HCT116 (cell line): ENCODE measurements at regions not wholly inside any gene's neighbourhood (a gene's known extent, or its start where the extent isn't known, plus 50 kb on each side); places are given as distances from the start of the nearest gene placed in this dataset.

ENCODE experiments used
- ATAC-seq: fragments of 200-7000 bp; cut with Tn5 transposase; 2 replicates; pipeline ENCODE4 v1.9.1; 2020; ENCODE audit warnings: mild to moderate bottlenecking, moderate library complexity
- BruUV-seq: library from RNA; stranded (reverse); fragments of 400-500 nt; replicated peaks from 2 replicates; lab custom pipeline; 2021; lab: Mats Ljungman, UMichigan
- CTCF ChIA-PET: fragments of 300-600 bp; sonication (Branson Sonifier 250); formaldehyde crosslinking; loops from one replicate; lab custom pipeline; 2021; ENCODE audit warnings: antibody characterized with exemption; lab: Charles Lee
- POLR2A ChIA-PET: fragments of 300-600, 350-600 bp; sonication (Branson Sonifier 250); formaldehyde crosslinking; loops from one replicate; lab custom pipeline; 2021; ENCODE audit warnings: antibody characterized with exemption; lab: Charles Lee
- RAD21 ChIA-PET, 2 experiments: fragments of 300-600 bp; sonication (Branson Sonifier 250); formaldehyde crosslinking; loops; one replicate each; lab custom pipeline; 2023; ENCODE audit warnings: low total read pairs in 2 of 2; ENCODE audit not compliant: uncharacterized antibody in 2 of 2, unreplicated experiment in 2 of 2, low non-redundant PET in 1 of 2; lab: Charles Lee
- DNase-seq: peaks from one replicate; pipeline ENCODE4 v3.0.0-alpha.2; 2010; ENCODE audit warnings: low read depth, low spot score
- H2AFZ ChIP-seq: fragments of 200-600 bp; shearing (Covaris generic), sonication (generic); 2 replicates; pipeline ENCODE4 v1.6.1; 2017; ENCODE audit warnings: low read depth, mixed run types, mixed read lengths, antibody characterized with exemption, low read length; ENCODE audit not compliant: poor library complexity, severe bottlenecking
- H3K27ac ChIP-seq: 2 replicates; pipeline ENCODE4 v1.5.1; 2012; ENCODE audit warnings: low read depth, low read length
- H3K27me3 ChIP-seq: fragments of 200-600 bp; sonication (generic); 2 replicates; pipeline ENCODE4 v1.6.1; 2016; ENCODE audit warnings: mixed run types, low read length, mixed read lengths; ENCODE audit not compliant: insufficient read depth
- H3K36me3 ChIP-seq, 2 experiments: fragments of 200-500 bp in 1 of 2; fragments of 200-600 bp in 1 of 2; sonication (Bioruptor generic) in 1 of 2; sonication (generic) in 1 of 2; 2 replicates each; pipeline versions ENCODE4 v1.5.1 to v1.6.1; 2014 to 2016; ENCODE audit warnings: low read length in 2 of 2, inconsistent platforms in 1 of 2, mixed read lengths in 1 of 2, mixed run types in 1 of 2; ENCODE audit not compliant: insufficient read depth in 2 of 2, control insufficient read depth in 1 of 2
- H3K4me1 ChIP-seq, 2 experiments: fragments of 200-600 bp in 1 of 2; sonication (generic) in 1 of 2; 2 replicates each; pipeline versions ENCODE4 v1.5.1 to v1.6.1; 2012 to 2017; ENCODE audit warnings: low read length in 2 of 2, inconsistent platforms in 1 of 2, mild to moderate bottlenecking in 1 of 2, mixed read lengths in 1 of 2, mixed run types in 1 of 2, moderate library complexity in 1 of 2; ENCODE audit not compliant: insufficient read depth in 2 of 2, control insufficient read depth in 1 of 2
- H3K4me2 ChIP-seq: fragments of 200-600 bp; sonication (generic); 2 replicates; pipeline ENCODE4 v1.6.1; 2017; ENCODE audit warnings: mixed run types, low read length, mixed read lengths
- H3K4me3 ChIP-seq, 2 experiments: fragments of 200-600 bp in 1 of 2; sonication (generic) in 1 of 2; replicated peaks in 1 of 2; 2 replicates each; pipeline ENCODE4 v1.5.1; 2011 to 2016; ENCODE audit warnings: low read length in 2 of 2, control low read depth in 1 of 2, low read depth in 1 of 2, mild to moderate bottlenecking in 1 of 2, mixed read lengths in 1 of 2, mixed run types in 1 of 2
- H3K79me2 ChIP-seq: fragments of 200-600 bp; sonication (generic); 2 replicates; pipeline ENCODE4 v1.6.1; 2017; ENCODE audit warnings: mild to moderate bottlenecking, mixed run types, low read length, moderate library complexity, mixed read lengths; ENCODE audit not compliant: insufficient read depth
- H3K9ac ChIP-seq: fragments of 200-600 bp; sonication (generic); 2 replicates; pipeline ENCODE4 v1.6.1; 2016; ENCODE audit warnings: low read length, mixed read lengths
- H3K9me2 ChIP-seq: fragments of 200-600 bp; sonication (generic), shearing (Covaris generic); 2 replicates; pipeline ENCODE4 v1.6.1; 2017; ENCODE audit warnings: mixed run types, mild to moderate bottlenecking, moderate library complexity; ENCODE audit not compliant: insufficient read depth
- H3K9me3 ChIP-seq, 2 experiments: fragments of 200-500 bp in 1 of 2; fragments of 200-600 bp in 1 of 2; sonication (Bioruptor generic) in 1 of 2; sonication (generic) in 1 of 2; 2 replicates each; pipeline ENCODE4 v1.6.1; 2014 to 2017; ENCODE audit warnings: low read length in 2 of 2, mixed read lengths in 2 of 2, inconsistent platforms in 1 of 2, low read depth in 1 of 2, mild to moderate bottlenecking in 1 of 2, mixed run types in 1 of 2, moderate library complexity in 1 of 2; ENCODE audit not compliant: control insufficient read depth in 1 of 2, insufficient read depth in 1 of 2
- H4K20me1 ChIP-seq: fragments of 200-600 bp; sonication (generic), shearing (Covaris generic); 2 replicates; pipeline ENCODE4 v1.6.1; 2017; ENCODE audit warnings: mixed run types, mild to moderate bottlenecking, moderate library complexity; ENCODE audit not compliant: insufficient read depth
- EGR1 ChIP-seq: IDR thresholded peaks from 2 replicates; pipeline ENCODE4 v1.6.1; 2012; ENCODE audit warnings: low read depth
- ELF1 ChIP-seq: IDR thresholded peaks from 2 replicates; pipeline ENCODE4 v1.6.1; 2012; ENCODE audit warnings: low read depth, borderline replicate concordance
- FOSL1 ChIP-seq: IDR thresholded peaks from 2 replicates; pipeline ENCODE4 v1.6.1; 2012; ENCODE audit warnings: low read depth
- JUND ChIP-seq: IDR thresholded peaks from 2 replicates; pipeline ENCODE4 v1.6.1; 2012
- MAX ChIP-seq: IDR thresholded peaks from 2 replicates; pipeline ENCODE4 v1.6.1; 2012
- POLR2A ChIP-seq: IDR thresholded peaks from 2 replicates; pipeline ENCODE4 v1.7.0; 2011; ENCODE audit warnings: borderline replicate concordance; ENCODE audit not compliant: insufficient read depth, insufficient read length; ENCODE audit errors: extremely low read depth
- POLR2AphosphoS5 ChIP-seq: IDR thresholded peaks from 2 replicates; pipeline ENCODE4 v1.6.1; 2011; ENCODE audit warnings: mild to moderate bottlenecking, low read depth, low read length, moderate library complexity
- REST ChIP-seq: IDR thresholded peaks from 2 replicates; pipeline ENCODE4 v1.6.1; 2012; ENCODE audit warnings: low read depth
- SIN3A ChIP-seq: IDR thresholded peaks from 2 replicates; pipeline ENCODE4 v1.6.1; 2012; ENCODE audit warnings: low read depth
- SRF ChIP-seq: IDR thresholded peaks from 2 replicates; pipeline ENCODE4 v1.6.1; 2012; ENCODE audit warnings: low read depth
- TCF7L2 ChIP-seq: IDR thresholded peaks from 2 replicates; pipeline ENCODE4 v1.7.0; 2011; ENCODE audit warnings: borderline replicate concordance, inconsistent platforms; ENCODE audit not compliant: insufficient read depth, insufficient read length; ENCODE audit errors: extremely low read depth
- YY1 ChIP-seq: IDR thresholded peaks from 2 replicates; pipeline ENCODE4 v1.6.1; 2011; ENCODE audit warnings: low read length, low read depth, moderate library complexity, mild to moderate bottlenecking; ENCODE audit not compliant: insufficient replicate concordance; ENCODE audit errors: extremely low read depth
- ZBTB33 ChIP-seq: IDR thresholded peaks from 2 replicates; pipeline ENCODE4 v1.6.1; 2011; ENCODE audit warnings: mild to moderate bottlenecking, low read length, moderate library complexity; ENCODE audit not compliant: insufficient replicate concordance; ENCODE audit errors: extremely low read depth
- ZFX ChIP-seq: fragments of 450-650 bp; IDR thresholded peaks from 2 replicates; pipeline ENCODE4 v1.6.1; 2017
- intact Hi-C: fragments of 100-400 bp; cut with micrococcal nuclease; formaldehyde crosslinking; loops from 2 replicates; pipeline ENCODE4 v1.10.0; 2022
- TF ChIP-seq, protein P1 (sequence below), 3 experiments: fragments of 200-600 bp in 1 of 3; sonication (generic) in 1 of 3; IDR thresholded peaks in 2 of 3; conservative IDR thresholded peaks in 1 of 3; 2 replicates each; pipeline ENCODE4 v1.5.1; 2012 to 2017; ENCODE audit warnings: low read depth in 2 of 3, low read length in 2 of 3, antibody characterized with exemption in 1 of 3, borderline replicate concordance in 1 of 3, control low read depth in 1 of 3, mild to moderate bottlenecking in 1 of 3, mixed read lengths in 1 of 3, mixed run types in 1 of 3, moderate library complexity in 1 of 3; ENCODE audit not compliant: insufficient read depth in 1 of 3

DNA sequence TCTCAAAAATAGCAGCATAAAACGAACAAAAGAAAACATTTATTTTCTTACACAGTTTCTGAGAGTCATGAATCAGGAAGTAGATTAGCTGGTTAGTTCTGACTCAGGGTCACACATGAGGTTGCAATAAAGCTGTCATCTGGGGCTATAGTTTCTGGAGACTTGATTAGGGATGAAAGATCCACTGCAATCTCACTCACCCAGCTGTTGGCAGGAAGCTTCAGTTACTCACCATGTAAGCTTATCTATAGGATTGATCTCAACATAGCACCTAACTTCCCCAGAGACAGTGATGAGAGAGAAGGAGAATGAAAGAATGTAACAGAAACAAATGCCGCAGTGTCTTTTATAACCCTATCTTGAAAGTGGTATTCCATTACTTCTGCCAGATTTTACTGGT lies 435.5 kb downstream of the GABRG1 start (continued):
- no peak for TF ChIP-seq ZBTB33
- no peak for TF ChIP-seq ELF1
- no peak for TF ChIP-seq SIN3A
- TF ChIP-seq, all 23 proteins: peak for 0

GRCh38 chr4:45679411-45679810 lies 444.4 kb downstream of the GABRG1 start:
- no peaks in the 10 kb centered on the region for H3K27me3 ChIP-seq
- H2AFZ ChIP-seq, result no peak overlapping the region
- ATAC-seq (no peak), DNase-seq (no peak)
- H3K4me3 ChIP-seq, result no peak overlapping the region
- H3K36me3 ChIP-seq, result no peaks in the 10 kb centered on the region
- no peak overlapping the region for H3K27ac ChIP-seq
- ChIA-PET RAD21 (no interaction called here), CTCF (no interaction called here), POLR2A (no interaction called here)
- no TSS peak for BruUV-seq
- intact Hi-C loops, result no loop called here
- H3K9me3 ChIP-seq, result peaks cover 10 to 27% of the 10 kb centered on the region in 2 experiments; a peak in 3 of 4 replicates
- H3K9me2 ChIP-seq, result no peaks in the 10 kb centered on the region
- H4K20me1 ChIP-seq, result no peaks in the 10 kb centered on the region
- H3K4me2 ChIP-seq, result no peak overlapping the region
- no peaks in the 10 kb centered on the region for H3K4me1 ChIP-seq
- H3K9ac ChIP-seq, result no peak overlapping the region
- H3K79me2 ChIP-seq, result no peaks in the 10 kb centered on the region
- TF ChIP-seq POLR2A, result no peak
- TF ChIP-seq SRF, result no peak
- TF ChIP-seq ELF1, result no peak
- no peak for TF ChIP-seq POLR2AphosphoS5
- TF ChIP-seq TCF7L2, result no peak
- no peak for TF ChIP-seq SIN3A
- TF ChIP-seq, protein P1, sequence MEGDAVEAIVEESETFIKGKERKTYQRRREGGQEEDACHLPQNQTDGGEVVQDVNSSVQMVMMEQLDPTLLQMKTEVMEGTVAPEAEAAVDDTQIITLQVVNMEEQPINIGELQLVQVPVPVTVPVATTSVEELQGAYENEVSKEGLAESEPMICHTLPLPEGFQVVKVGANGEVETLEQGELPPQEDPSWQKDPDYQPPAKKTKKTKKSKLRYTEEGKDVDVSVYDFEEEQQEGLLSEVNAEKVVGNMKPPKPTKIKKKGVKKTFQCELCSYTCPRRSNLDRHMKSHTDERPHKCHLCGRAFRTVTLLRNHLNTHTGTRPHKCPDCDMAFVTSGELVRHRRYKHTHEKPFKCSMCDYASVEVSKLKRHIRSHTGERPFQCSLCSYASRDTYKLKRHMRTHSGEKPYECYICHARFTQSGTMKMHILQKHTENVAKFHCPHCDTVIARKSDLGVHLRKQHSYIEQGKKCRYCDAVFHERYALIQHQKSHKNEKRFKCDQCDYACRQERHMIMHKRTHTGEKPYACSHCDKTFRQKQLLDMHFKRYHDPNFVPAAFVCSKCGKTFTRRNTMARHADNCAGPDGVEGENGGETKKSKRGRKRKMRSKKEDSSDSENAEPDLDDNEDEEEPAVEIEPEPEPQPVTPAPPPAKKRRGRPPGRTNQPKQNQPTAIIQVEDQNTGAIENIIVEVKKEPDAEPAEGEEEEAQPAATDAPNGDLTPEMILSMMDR (IDR thresholded peaks at IDR 0.05 in 2 of 3, conservative IDR thresholded peaks at IDR 0.05 in 1 of 3; ENCODE audit: borderline replicate concordance in 1 of 3, insufficient read depth in 1 of 3, low read depth in 2 of 3, low read length in 2 of 3), result no peak
- TF ChIP-seq FOSL1, result no peak
- TF ChIP-seq ZBTB33, result no peak
- TF ChIP-seq JUND, result no peak
- TF ChIP-seq ZFX, result no peak
- no peak for TF ChIP-seq EGR1
- TF ChIP-seq REST, result no peak
- TF ChIP-seq MAX, result no peak
- TF ChIP-seq YY1, result no peak
